ENCODE measurements at regions not wholly inside any gene's neighbourhood (a gene's known extent, or its start where the extent isn't known, plus 50 kb on each side); places are given as distances from the start of the nearest gene placed in this dataset.

GRCh38 chr15:46461416-46461815, 826.6 kb downstream of the SQOR start:
- H3K9me3 ChIP-seq (ENCODE audit: low read depth), result no peaks in the 10 kb centered on the region
- no peaks in the 10 kb centered on the region for H3K4me1 ChIP-seq (ENCODE audit: low read depth)
- no peaks in the 10 kb centered on the region for H3K27me3 ChIP-seq
- H3K36me3 ChIP-seq, result no peaks in the 10 kb centered on the region
- no peak for TF ChIP-seq CTCF (IDR thresholded peaks at IDR 0.05; ENCODE audit: low read depth, low read length)
- no peak overlapping the region for H3K27ac ChIP-seq
- H3K4me3 ChIP-seq, result no peak overlapping the region
- peak in 1 of 2 donors; percentile 6 for DNase-seq (ENCODE audit: low read depth in 1 of 2, low spot score in 1 of 2)

GRCh38 chr15:46467041-46467440, 832.2 kb downstream of the SQOR start:
- DNase-seq (ENCODE audit: low read depth in 1 of 2, low spot score in 1 of 2), result no peak
- no peaks in the 10 kb centered on the region for H3K36me3 ChIP-seq
- H3K9me3 ChIP-seq (ENCODE audit: low read depth), result no peaks in the 10 kb centered on the region
- no peaks in the 10 kb centered on the region for H3K27me3 ChIP-seq
- TF ChIP-seq CTCF (IDR thresholded peaks at IDR 0.05; ENCODE audit: low read depth, low read length), result no peak
- H3K27ac ChIP-seq, result no peak overlapping the region
- H3K4me3 ChIP-seq, result no peak overlapping the region
- no peaks in the 10 kb centered on the region for H3K4me1 ChIP-seq (ENCODE audit: low read depth)

GRCh38 chr15:46471096-46471495, 836.3 kb downstream of the SQOR start:
- Histone ChIP-seq H3K4me1 (ENCODE audit: low read depth) (no peaks in the 10 kb centered on the region), H3K36me3 (no peaks in the 10 kb centered on the region), H3K9me3 (ENCODE audit: low read depth) (no peaks in the 10 kb centered on the region), H3K27me3 (no peaks in the 10 kb centered on the region), H3K4me3 (no peak overlapping the region), H3K27ac (no peak overlapping the region)
- DNase-seq (ENCODE audit: low read depth in 1 of 2, low spot score in 1 of 2), result no peak
- TF ChIP-seq CTCF (IDR thresholded peaks at IDR 0.05; ENCODE audit: low read depth, low read length), result no peak

DNA sequence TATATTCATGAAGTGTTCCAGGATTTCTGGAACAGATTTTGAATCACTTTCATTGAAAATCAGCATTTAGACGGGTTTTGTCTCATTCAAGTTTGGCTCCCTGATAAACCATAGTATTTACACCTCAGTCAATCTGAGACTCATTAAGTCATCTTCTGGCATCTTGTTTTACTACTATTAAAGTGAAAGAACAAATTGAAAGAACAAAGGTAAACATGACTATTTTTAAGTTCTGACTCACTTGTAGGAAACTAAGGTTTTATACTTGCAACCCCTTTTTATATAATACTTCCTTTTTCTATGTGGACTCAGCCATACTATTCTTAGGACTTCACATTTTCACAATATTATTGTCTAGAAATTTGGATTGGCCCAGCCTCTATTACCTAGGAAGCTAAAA, 854.4 kb downstream of the SQOR start:
- Histone ChIP-seq H3K27ac (no peak overlapping the region), H3K9me3 (ENCODE audit: low read depth) (no peaks in the 10 kb centered on the region), H3K4me1 (ENCODE audit: low read depth) (no peaks in the 10 kb centered on the region), H3K36me3 (no peaks in the 10 kb centered on the region), H3K27me3 (no peaks in the 10 kb centered on the region), H3K4me3 (no peak overlapping the region)
- TF ChIP-seq CTCF (IDR thresholded peaks at IDR 0.05; ENCODE audit: low read depth, low read length), result no peak
- DNase-seq (ENCODE audit: low read depth in 1 of 2, low spot score in 1 of 2), result no peak

GRCh38 chr15:46496491-46497115, 861.8 kb downstream of the SQOR start:
- no peak for TF ChIP-seq CTCF (IDR thresholded peaks at IDR 0.05; ENCODE audit: low read depth, low read length)
- peaks cover 4% of the 10 kb centered on the region for H3K4me1 ChIP-seq (ENCODE audit: low read depth)
- no peak overlapping the region for H3K4me3 ChIP-seq
- DNase-seq (ENCODE audit: low read depth in 1 of 2, low spot score in 1 of 2), result no peak
- H3K36me3 ChIP-seq, result no peaks in the 10 kb centered on the region
- no peak overlapping the region for H3K27ac ChIP-seq
- no peaks in the 10 kb centered on the region for H3K27me3 ChIP-seq
- no peaks in the 10 kb centered on the region for H3K9me3 ChIP-seq (ENCODE audit: low read depth)
